ENCODE measurements at regions not wholly inside any gene's neighbourhood (a gene's known extent, or its start where the extent isn't known, plus 50 kb on each side); places are given as distances from the start of the nearest gene placed in this dataset.

- no peak for TF ChIP-seq CTCF (IDR thresholded peaks at IDR 0.05; ENCODE audit: partially characterized antibody, unreplicated experiment)
- Mint-ChIP-seq H3K27ac (ENCODE audit: unreplicated experiment) (no peak overlapping the region), H3K27me3 (ENCODE audit: unreplicated experiment) (no peaks in the 10 kb centered on the region), H3K9me3 (ENCODE audit: unreplicated experiment) (peaks cover 2% of the 10 kb centered on the region), H3K4me3 (ENCODE audit: unreplicated experiment) (no peak overlapping the region), H3K36me3 (ENCODE audit: unreplicated experiment) (peaks cover 21% of the 10 kb centered on the region), H3K4me1 (ENCODE audit: low read depth, unreplicated experiment) (no peaks in the 10 kb centered on the region)
- no peak for DNase-seq
These were observed 658.6 kb downstream of the GRXCR1 start for GRCh38 chr4:43550981-43551627.

- Mint-ChIP-seq H3K36me3 (ENCODE audit: unreplicated experiment) (peaks cover 21% of the 10 kb centered on the region), H3K27me3 (ENCODE audit: unreplicated experiment) (no peaks in the 10 kb centered on the region), H3K9me3 (ENCODE audit: unreplicated experiment) (peaks cover 2% of the 10 kb centered on the region), H3K4me1 (ENCODE audit: low read depth, unreplicated experiment) (no peaks in the 10 kb centered on the region), H3K4me3 (ENCODE audit: unreplicated experiment) (no peak overlapping the region), H3K27ac (ENCODE audit: unreplicated experiment) (no peak overlapping the region)
- TF ChIP-seq CTCF (IDR thresholded peaks at IDR 0.05; ENCODE audit: partially characterized antibody, unreplicated experiment): no peak
- no peak for DNase-seq
These were observed 663.7 kb downstream of the GRXCR1 start for GRCh38 chr4:43556262-43556661.

GRCh38 chr4:43560047-43560446, 667.5 kb downstream of the GRXCR1 start:
- no peak for TF ChIP-seq CTCF (IDR thresholded peaks at IDR 0.05; ENCODE audit: partially characterized antibody, unreplicated experiment)
- H3K4me3 Mint-ChIP-seq (ENCODE audit: unreplicated experiment): no peak overlapping the region
- H3K9me3 Mint-ChIP-seq (ENCODE audit: unreplicated experiment): peaks cover 2% of the 10 kb centered on the region
- no peak overlapping the region for H3K27ac Mint-ChIP-seq (ENCODE audit: unreplicated experiment)
- peaks cover 18% of the 10 kb centered on the region for H3K4me1 Mint-ChIP-seq (ENCODE audit: low read depth, unreplicated experiment)
- peaks cover 4% of the 10 kb centered on the region for H3K36me3 Mint-ChIP-seq (ENCODE audit: unreplicated experiment)
- no peaks in the 10 kb centered on the region for H3K27me3 Mint-ChIP-seq (ENCODE audit: unreplicated experiment)
- DNase-seq: no peak

GRCh38 chr4:43564107-43564506, 671.6 kb downstream of the GRXCR1 start:
- peaks cover 2% of the 10 kb centered on the region for H3K9me3 Mint-ChIP-seq (ENCODE audit: unreplicated experiment)
- H3K4me3 Mint-ChIP-seq (ENCODE audit: unreplicated experiment): no peak overlapping the region
- H3K27me3 Mint-ChIP-seq (ENCODE audit: unreplicated experiment): peaks cover 2% of the 10 kb centered on the region
- no peak for TF ChIP-seq CTCF (IDR thresholded peaks at IDR 0.05; ENCODE audit: partially characterized antibody, unreplicated experiment)
- no peaks in the 10 kb centered on the region for H3K36me3 Mint-ChIP-seq (ENCODE audit: unreplicated experiment)
- DNase-seq: no peak
- H3K4me1 Mint-ChIP-seq (ENCODE audit: low read depth, unreplicated experiment): peaks cover 24% of the 10 kb centered on the region
- peak overlapping the region; percentile 76 for H3K27ac Mint-ChIP-seq (ENCODE audit: unreplicated experiment)

- peaks cover 2% of the 10 kb centered on the region for H3K27me3 Mint-ChIP-seq (ENCODE audit: unreplicated experiment)
- no peaks in the 10 kb centered on the region for H3K36me3 Mint-ChIP-seq (ENCODE audit: unreplicated experiment)
- no peak overlapping the region for H3K4me3 Mint-ChIP-seq (ENCODE audit: unreplicated experiment)
- DNase-seq: peak; percentile 18
- H3K27ac Mint-ChIP-seq (ENCODE audit: unreplicated experiment): peak overlapping the region; percentile 80
- TF ChIP-seq CTCF (IDR thresholded peaks at IDR 0.05; ENCODE audit: partially characterized antibody, unreplicated experiment): no peak
- peaks cover 2% of the 10 kb centered on the region for H3K9me3 Mint-ChIP-seq (ENCODE audit: unreplicated experiment)
- peaks cover 24% of the 10 kb centered on the region for H3K4me1 Mint-ChIP-seq (ENCODE audit: low read depth, unreplicated experiment)
These were observed 672.1 kb downstream of the GRXCR1 start for GRCh38 chr4:43564591-43564990.
